Gastrocnemius medialis (tissue), 4 donors: ENCODE measurements at regions not wholly inside any gene's neighbourhood (a gene's known extent, or its start where the extent isn't known, plus 50 kb on each side); places are given as distances from the start of the nearest gene placed in this dataset.

Experiments used
- ATAC-seq, 2 donors: fragments of 150-250 bp; one replicate each; pipeline ENCODE4 v1.9.1; 2016
- DNase-seq, 2 donors: peaks; one replicate each; pipeline ENCODE4 v3.0.0-alpha.2; 2019
- H3K27ac ChIP-seq, 4 donors: fragments of 200-600 bp; sonication (generic); 1 replicate in 1 of 4; 2 replicates in 3 of 4; pipeline ENCODE4 v1.5.1; 2016 to 2018; ENCODE audit warnings: mild to moderate bottlenecking in 2 of 4, moderate library complexity in 1 of 4
- H3K27me3 ChIP-seq, 3 donors: fragments of 200-600 bp; sonication (generic) in 2 of 3; 1 replicate in 1 of 3; 2 replicates in 2 of 3; pipeline versions ENCODE4 v1.5.1 to v1.6.0; 2016 to 2019; ENCODE audit warnings: mild to moderate bottlenecking in 1 of 3, moderate library complexity in 1 of 3
- H3K36me3 ChIP-seq, 2 donors: fragments of 200-600 bp; sonication (generic) in 1 of 2; one replicate each; pipeline ENCODE4 v1.5.1; 2017 to 2018
- H3K4me1 ChIP-seq, 2 donors: fragments of 200-600 bp; sonication (generic) in 1 of 2; one replicate each; pipeline ENCODE4 v1.5.1; 2016 to 2017; ENCODE audit warnings: mild to moderate bottlenecking in 2 of 2
- H3K4me3 ChIP-seq, 4 donors: fragments of 200-600 bp; sonication (generic) in 3 of 4; 1 replicate in 1 of 4; 2 replicates in 3 of 4; pipeline ENCODE4 v1.5.1; 2016 to 2019; ENCODE audit warnings: mild to moderate bottlenecking in 2 of 4
- H3K9me3 ChIP-seq, 3 donors: fragments of 200-600 bp; sonication (generic) in 2 of 3; 1 replicate in 1 of 3; 2 replicates in 2 of 3; pipeline ENCODE4 v1.5.1; 2016 to 2019
- POLR2A ChIP-seq, 2 donors: fragments of 450-650 bp; IDR thresholded peaks; one replicate each; pipeline ENCODE4 v1.6.1; 2017; ENCODE audit warnings: antibody characterized with exemption in 2 of 2, mild to moderate bottlenecking in 2 of 2, moderate library complexity in 2 of 2
- in situ Hi-C, 4 donors: fragments of 200-750 bp; cut with MboI; loops; one replicate each; pipeline versions ENCODE4 v1.15.0 to v1.8.0; 2017; ENCODE audit warnings: low sequenced_read_pairs in 4 of 4
- intact Hi-C: fragments of 100-400 bp; cut with DNase I; formaldehyde crosslinking; loops from one replicate; pipeline ENCODE4 v1.15.1; 2023; ENCODE audit warnings: low total_unique reads
- TF ChIP-seq, protein P1 (sequence below), 5 experiments: fragments of 450-650 bp in 3 of 5; fragments of 200-600 bp in 2 of 5; sonication (generic) in 2 of 5; IDR thresholded peaks in 4 of 5; conservative IDR thresholded peaks in 1 of 5; 1 replicate in 4 of 5; 2 replicates in 1 of 5; pipeline ENCODE4 v1.5.1; 2016 to 2019; ENCODE audit warnings: antibody characterized with exemption in 5 of 5, mild to moderate bottlenecking in 3 of 5, moderate library complexity in 3 of 5

GRCh38 chr12:24462946-24463345 lies 486.0 kb downstream of the BCAT1 start:
- no peaks in the 10 kb centered on the region for H3K9me3 ChIP-seq
- ATAC-seq = no peak
- in situ Hi-C loops (no loop called here), intact Hi-C loops (no loop called here)
- no peak for DNase-seq
- TF ChIP-seq, protein P1, sequence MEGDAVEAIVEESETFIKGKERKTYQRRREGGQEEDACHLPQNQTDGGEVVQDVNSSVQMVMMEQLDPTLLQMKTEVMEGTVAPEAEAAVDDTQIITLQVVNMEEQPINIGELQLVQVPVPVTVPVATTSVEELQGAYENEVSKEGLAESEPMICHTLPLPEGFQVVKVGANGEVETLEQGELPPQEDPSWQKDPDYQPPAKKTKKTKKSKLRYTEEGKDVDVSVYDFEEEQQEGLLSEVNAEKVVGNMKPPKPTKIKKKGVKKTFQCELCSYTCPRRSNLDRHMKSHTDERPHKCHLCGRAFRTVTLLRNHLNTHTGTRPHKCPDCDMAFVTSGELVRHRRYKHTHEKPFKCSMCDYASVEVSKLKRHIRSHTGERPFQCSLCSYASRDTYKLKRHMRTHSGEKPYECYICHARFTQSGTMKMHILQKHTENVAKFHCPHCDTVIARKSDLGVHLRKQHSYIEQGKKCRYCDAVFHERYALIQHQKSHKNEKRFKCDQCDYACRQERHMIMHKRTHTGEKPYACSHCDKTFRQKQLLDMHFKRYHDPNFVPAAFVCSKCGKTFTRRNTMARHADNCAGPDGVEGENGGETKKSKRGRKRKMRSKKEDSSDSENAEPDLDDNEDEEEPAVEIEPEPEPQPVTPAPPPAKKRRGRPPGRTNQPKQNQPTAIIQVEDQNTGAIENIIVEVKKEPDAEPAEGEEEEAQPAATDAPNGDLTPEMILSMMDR (IDR thresholded peaks at IDR 0.05 in 4 of 5, conservative IDR thresholded peaks at IDR 0.05 in 1 of 5) = no peak
- TF ChIP-seq POLR2A (IDR thresholded peaks at IDR 0.05) = no peak
- no peak overlapping the region for H3K4me3 ChIP-seq
- H3K27ac ChIP-seq = no peak overlapping the region
- no peaks in the 10 kb centered on the region for H3K27me3 ChIP-seq
- H3K4me1 ChIP-seq = no peaks in the 10 kb centered on the region
- H3K36me3 ChIP-seq = no peaks in the 10 kb centered on the region

DNA sequence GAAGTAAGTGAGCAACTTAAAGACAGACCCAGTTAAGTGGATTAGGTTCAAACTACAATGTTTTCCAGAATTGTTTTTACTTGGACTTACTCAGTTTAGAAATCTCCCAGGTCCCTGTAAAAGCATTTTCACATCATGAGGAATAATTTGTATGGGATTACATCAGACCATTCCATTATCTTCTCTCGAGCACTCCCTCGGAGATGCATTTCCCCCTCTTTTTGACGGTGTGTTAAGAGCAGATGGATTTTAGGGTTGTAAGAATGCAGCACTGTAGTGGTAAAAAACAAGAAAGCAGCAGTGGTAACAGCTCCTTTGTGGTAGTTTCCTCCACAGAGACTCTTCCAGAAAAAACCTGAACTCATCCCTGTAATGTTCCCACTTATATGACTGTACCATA lies 488.4 kb downstream of the BCAT1 start:
- DNase-seq = no peak
- no peak for TF ChIP-seq POLR2A (IDR thresholded peaks at IDR 0.05)
- no peak overlapping the region for H3K4me3 ChIP-seq
- in situ Hi-C loops (no loop called here), intact Hi-C loops (no loop called here)
- no peaks in the 10 kb centered on the region for H3K9me3 ChIP-seq
- H3K36me3 ChIP-seq = no peaks in the 10 kb centered on the region
- H3K4me1 ChIP-seq = no peaks in the 10 kb centered on the region
- ATAC-seq = no peak
- no peak overlapping the region for H3K27ac ChIP-seq
- H3K27me3 ChIP-seq = no peaks in the 10 kb centered on the region

DNA sequence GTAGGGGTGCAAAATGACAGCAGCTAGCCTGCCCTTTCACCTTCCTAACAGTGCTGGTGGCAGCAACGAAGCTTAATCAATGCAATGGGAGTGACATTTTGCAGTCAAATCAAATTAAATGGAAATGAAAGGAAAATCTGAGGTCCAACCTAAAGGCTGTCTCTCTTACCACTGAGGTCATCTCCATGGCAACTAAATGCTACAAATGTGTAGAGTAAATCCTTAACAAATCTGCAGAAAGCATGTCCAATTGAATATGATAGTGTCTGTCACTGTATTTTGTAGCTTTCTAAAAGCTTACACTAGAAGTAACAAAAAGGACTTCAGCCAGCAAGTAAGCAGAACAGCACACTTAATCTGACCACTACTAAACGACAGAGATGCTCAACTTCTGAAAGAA lies 488.8 kb downstream of the BCAT1 start:
- Histone ChIP-seq H3K27ac (no peak overlapping the region), H3K4me1 (no peaks in the 10 kb centered on the region), H3K4me3 (no peak overlapping the region), H3K27me3 (no peaks in the 10 kb centered on the region), H3K9me3 (no peaks in the 10 kb centered on the region), H3K36me3 (no peaks in the 10 kb centered on the region)
- ATAC-seq (no peak), DNase-seq (no peak)
- TF ChIP-seq, protein P1 (IDR thresholded peaks at IDR 0.05 in 4 of 5, conservative IDR thresholded peaks at IDR 0.05 in 1 of 5) = no peak
- no peak for TF ChIP-seq POLR2A (IDR thresholded peaks at IDR 0.05)
- in situ Hi-C loops (no loop called here), intact Hi-C loops (no loop called here)

- no peak for ATAC-seq
- no peak for TF ChIP-seq POLR2A (IDR thresholded peaks at IDR 0.05)
- TF ChIP-seq, protein P1 (IDR thresholded peaks at IDR 0.05 in 4 of 5, conservative IDR thresholded peaks at IDR 0.05 in 1 of 5) = no peak
- no peak overlapping the region for H3K4me3 ChIP-seq
- in situ Hi-C loops (no loop called here), intact Hi-C loops (no loop called here)
- DNase-seq = no peak
- H3K9me3 ChIP-seq = no peaks in the 10 kb centered on the region
- no peaks in the 10 kb centered on the region for H3K36me3 ChIP-seq
- no peaks in the 10 kb centered on the region for H3K27me3 ChIP-seq
- no peaks in the 10 kb centered on the region for H3K4me1 ChIP-seq
- no peak overlapping the region for H3K27ac ChIP-seq
Measured at GRCh38 chr12:24455811-24456210, 493.1 kb downstream of the BCAT1 start.

- Histone ChIP-seq H3K27me3 (no peaks in the 10 kb centered on the region), H3K36me3 (no peaks in the 10 kb centered on the region), H3K27ac (no peak overlapping the region), H3K4me1 (no peaks in the 10 kb centered on the region), H3K9me3 (no peaks in the 10 kb centered on the region), H3K4me3 (no peak overlapping the region)
- DNase-seq (no peak), ATAC-seq (no peak)
- in situ Hi-C loops = no loop called here
- intact Hi-C loops = no loop called here
- TF ChIP-seq POLR2A (IDR thresholded peaks at IDR 0.05) = no peak
- TF ChIP-seq, protein P1 (IDR thresholded peaks at IDR 0.05 in 4 of 5, conservative IDR thresholded peaks at IDR 0.05 in 1 of 5) = no peak
Measured at GRCh38 chr12:24447678-24448077, 498.2 kb upstream of the SOX5 start.
